ENCODE measurements at regions not wholly inside any gene's neighbourhood (a gene's known extent, or its start where the extent isn't known, plus 50 kb on each side); places are given as distances from the start of the nearest gene placed in this dataset.
"Not testable (repeated sequence)": the region's sequence is repeated elsewhere in the genome, so short reads cannot be mapped to it uniquely, and the experiment has no call there.

GRCh38 chr11:45378516-45378915 is 92.4 kb upstream of the SYT13 start:
- Histone ChIP-seq H3K27ac (no peak overlapping the region), H3K9me3 (no peaks in the 10 kb centered on the region)
- WGBS, result 83% methylated on average over 6 of the region's 6 CpGs

GRCh38 chr11:45374653-45375059 is 88.5 kb upstream of the SYT13 start:
- H3K36me3 ChIP-seq, result no peaks in the 10 kb centered on the region
- no peak overlapping the region for H3K4me3 ChIP-seq
- H3K9me3 ChIP-seq, result no peaks in the 10 kb centered on the region
- no peak overlapping the region for H3K27ac ChIP-seq
- 76% methylated on average over 5 of the region's 5 CpGs for WGBS
- peaks cover 7% of the 10 kb centered on the region for H3K4me1 ChIP-seq
- no peak for TF ChIP-seq POLR2A (IDR thresholded peaks at IDR 0.05)
- TF ChIP-seq POLR2AphosphoS5 (IDR thresholded peaks at IDR 0.05), result no peak
- no peak for TF ChIP-seq CTCF (IDR thresholded peaks at IDR 0.05)
- no peak for TF ChIP-seq EP300 (IDR thresholded peaks at IDR 0.05)
- H3K27me3 ChIP-seq, result peaks cover 25% of the 10 kb centered on the region
- DNase-seq (ENCODE audit: low spot score in 2 of 2), result peak in 1 of 2 donors; percentile 6

More at GRCh38 chr11:45378516-45378915, 92.4 kb upstream of the SYT13 start:
- TF ChIP-seq EP300 (IDR thresholded peaks at IDR 0.05), result no peak
- TF ChIP-seq POLR2AphosphoS5 (IDR thresholded peaks at IDR 0.05), result no peak
- TF ChIP-seq POLR2A (IDR thresholded peaks at IDR 0.05), result no peak
- no peak for TF ChIP-seq CTCF (IDR thresholded peaks at IDR 0.05)
- peaks cover 24% of the 10 kb centered on the region for H3K27me3 ChIP-seq
- H3K36me3 ChIP-seq, result no peaks in the 10 kb centered on the region
- DNase-seq (ENCODE audit: low spot score in 2 of 2), result peak in 1 of 2 donors; percentile 22
- H3K4me1 ChIP-seq, result peaks cover 6% of the 10 kb centered on the region
- H3K4me3 ChIP-seq, result no peak overlapping the region

GRCh38 chr11:45374130-45374529 is 88.0 kb upstream of the SYT13 start:
- peak in 1 of 2 donors; percentile 8 for DNase-seq (ENCODE audit: low spot score in 2 of 2)
- WGBS, result 72% methylated on average over 2 of the region's 2 CpGs
- Histone ChIP-seq H3K4me3 (no peak overlapping the region), H3K27ac (no peak overlapping the region), H3K36me3 (no peaks in the 10 kb centered on the region), H3K9me3 (no peaks in the 10 kb centered on the region), H3K27me3 (peaks cover 27% of the 10 kb centered on the region), H3K4me1 (peaks cover 7% of the 10 kb centered on the region)
- no peak for TF ChIP-seq POLR2A (IDR thresholded peaks at IDR 0.05)
- TF ChIP-seq EP300 (IDR thresholded peaks at IDR 0.05), result no peak
- TF ChIP-seq POLR2AphosphoS5 (IDR thresholded peaks at IDR 0.05), result no peak

GRCh38 chr11:45373506-45374035 is 87.4 kb upstream of the SYT13 start:
- Histone ChIP-seq H3K36me3 (no peaks in the 10 kb centered on the region), H3K4me3 (no peak overlapping the region), H3K9me3 (no peaks in the 10 kb centered on the region), H3K4me1 (peaks cover 7% of the 10 kb centered on the region), H3K27ac (no peak overlapping the region), H3K27me3 (peaks cover 33% of the 10 kb centered on the region)
- TF ChIP-seq POLR2A (IDR thresholded peaks at IDR 0.05), result no peak
- no peak for TF ChIP-seq POLR2AphosphoS5 (IDR thresholded peaks at IDR 0.05)
- no peak for TF ChIP-seq EP300 (IDR thresholded peaks at IDR 0.05)
- TF ChIP-seq CTCF (IDR thresholded peaks at IDR 0.05), result no peak
- peak in 1 of 2 donors; percentile 52 for DNase-seq (ENCODE audit: low spot score in 2 of 2)
- WGBS, result 82% methylated on average over 7 of the region's 7 CpGs

GRCh38 chr11:45372414-45372813 is 86.3 kb upstream of the SYT13 start:
- WGBS, result 71% methylated on average over 16 of the region's 16 CpGs
- not testable (repeated sequence) for H3K36me3 ChIP-seq, H3K4me1 ChIP-seq, H3K9me3 ChIP-seq, H3K4me3 ChIP-seq, H3K27ac ChIP-seq
- H3K27me3 ChIP-seq, result peaks cover 41% of the 10 kb centered on the region
- DNase-seq (ENCODE audit: low spot score in 2 of 2), result peak in 1 of 2 donors; percentile 63

GRCh38 chr11:45371251-45372115 is 85.3 kb upstream of the SYT13 start:
- peaks cover 7% of the 10 kb centered on the region for H3K4me1 ChIP-seq
- peak in 1 of 2 donors; percentile 57 for DNase-seq (ENCODE audit: low spot score in 2 of 2)
- H3K27me3 ChIP-seq, result peaks cover 41% of the 10 kb centered on the region
- H3K4me3 ChIP-seq, result peak overlapping the region; percentile 7
- H3K27ac ChIP-seq, result no peak overlapping the region
- H3K36me3 ChIP-seq, result no peaks in the 10 kb centered on the region
- H3K9me3 ChIP-seq, result no peaks in the 10 kb centered on the region
- TF ChIP-seq POLR2A (IDR thresholded peaks at IDR 0.05) (no peak), CTCF (IDR thresholded peaks at IDR 0.05) (peak; percentile 45 to 88), EP300 (IDR thresholded peaks at IDR 0.05) (no peak)
- 37% methylated on average over 31 of the region's 31 CpGs for WGBS

Measured in suprapubic skin (tissue), 4 donors.